NCI-H1436 treated with DMSO at 0.1 percent for 48 hours (cell line): ENCODE measurements at regions not wholly inside any gene's neighbourhood (a gene's known extent, or its start where the extent isn't known, plus 50 kb on each side); places are given as distances from the start of the nearest gene placed in this dataset.
"Not testable (repeated sequence)": the region's sequence is repeated elsewhere in the genome, so short reads cannot be mapped to it uniquely, and the experiment has no call there.

Experiments
- DNase-seq: peaks from one replicate; lab custom pipeline; 2025; lab: John Stamatoyannopoulos, UW

DNA sequence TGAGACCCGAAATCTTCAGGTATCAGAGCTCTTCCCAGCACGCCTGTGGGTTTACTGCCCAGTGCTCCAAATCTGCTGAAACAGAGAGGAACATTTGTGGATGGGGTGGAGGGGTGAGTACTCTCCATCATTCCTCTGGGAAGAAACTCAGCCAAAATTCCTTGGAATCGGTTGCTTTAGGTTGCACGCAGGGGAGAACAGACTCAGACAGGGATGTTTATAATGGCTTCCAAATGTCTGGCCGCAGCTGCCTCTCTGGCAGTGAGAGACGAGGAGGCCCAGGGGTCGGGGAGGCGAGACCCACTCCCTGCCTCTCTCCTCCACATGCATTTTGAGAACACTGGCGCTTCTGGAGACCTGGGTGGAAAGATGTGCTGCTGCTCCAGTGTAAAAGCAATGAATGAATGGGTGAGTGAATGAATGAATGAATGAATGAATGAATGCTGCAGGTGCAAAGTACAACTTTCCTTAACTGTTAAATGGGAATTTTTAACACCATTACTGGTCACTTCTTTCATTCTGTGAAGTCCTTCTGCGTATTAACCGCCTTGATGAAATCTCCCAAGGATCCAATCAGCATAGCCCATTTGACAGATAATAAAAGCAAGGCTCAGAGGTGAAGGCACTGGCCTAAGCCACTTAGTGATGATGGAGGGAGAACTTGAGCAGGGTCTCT is 437.4 kb downstream of the MIAT start:
- no peak for DNase-seq

- no peak for DNase-seq
Observed at GRCh38 chr22:27097506-27097905, 440.1 kb downstream of the MIAT start.

DNA sequence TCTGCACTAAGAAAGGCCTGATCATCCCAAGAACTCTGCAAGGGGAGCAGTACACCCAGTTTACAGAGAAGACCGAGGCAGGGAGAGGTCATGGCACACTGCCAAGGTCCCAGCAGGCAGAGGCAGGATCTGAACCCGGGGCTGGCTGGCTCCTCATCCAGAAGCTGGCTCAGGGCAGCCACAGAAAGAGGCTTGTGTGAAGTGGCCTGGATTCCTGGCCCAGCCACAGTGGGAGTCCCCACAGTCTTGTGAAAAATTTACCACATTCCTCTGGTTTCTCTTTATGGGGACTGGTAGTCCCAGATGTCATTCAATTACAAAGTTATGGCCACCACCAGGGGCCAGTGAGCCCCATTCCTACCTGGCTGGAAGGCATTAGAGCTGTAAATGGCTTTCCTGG is 440.5 kb downstream of the MIAT start:
- DNase-seq: no peak

GRCh38 chr22:27099946-27100722 is 442.7 kb downstream of the MIAT start:
- no peak for DNase-seq

GRCh38 chr22:27100789-27101188 is 443.4 kb downstream of the MIAT start:
- no peak for DNase-seq

- no peak for DNase-seq
Observed at GRCh38 chr22:27101288-27101687, 443.9 kb downstream of the MIAT start.

- DNase-seq: no peak
Observed at GRCh38 chr22:27104449-27104848, 447.1 kb downstream of the MIAT start.

DNA sequence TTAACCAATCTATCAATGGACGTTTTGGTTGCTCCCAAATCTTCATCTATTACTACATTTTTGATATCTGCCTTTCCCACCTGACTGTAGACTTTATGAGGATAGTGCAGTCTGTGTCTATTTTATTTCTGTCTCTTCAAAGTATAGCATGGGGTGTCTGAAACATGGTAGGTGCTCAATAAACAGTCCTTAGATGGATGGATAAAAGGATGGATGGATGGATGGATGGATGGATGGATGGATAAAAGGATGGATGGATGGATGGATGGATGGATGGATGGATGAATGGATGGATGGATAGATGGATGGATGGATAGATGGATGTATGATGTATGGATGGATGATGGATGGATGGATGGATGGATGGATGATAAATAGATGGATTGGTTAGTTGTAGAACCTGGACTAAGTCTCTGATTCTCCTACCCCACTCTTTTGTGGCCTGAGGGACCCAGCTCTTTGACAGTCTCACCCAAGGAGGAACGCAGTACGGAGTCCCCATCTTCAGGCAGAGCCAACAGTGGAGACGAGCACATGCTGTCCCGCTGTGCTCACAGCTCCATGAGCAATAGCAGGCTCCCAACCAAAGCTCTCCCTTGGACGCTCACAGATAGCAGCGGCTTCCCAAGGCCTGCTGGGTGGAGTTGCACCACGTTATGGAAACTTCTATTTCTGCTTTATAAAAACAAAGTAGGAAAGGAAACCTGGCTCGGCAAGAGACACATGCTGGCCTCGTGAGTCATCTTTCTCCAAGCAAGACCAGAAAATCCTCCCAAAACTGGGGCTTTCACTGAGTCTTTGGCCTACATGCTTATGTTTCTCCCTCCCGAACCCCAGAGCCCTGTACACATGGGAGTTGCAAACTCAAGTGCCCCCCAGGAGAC is 448.0 kb downstream of the MIAT start:
- no peak for DNase-seq

GRCh38 chr22:27106985-27107384 is 449.6 kb downstream of the MIAT start:
- DNase-seq: no peak

- DNase-seq: no peak
Observed at GRCh38 chr22:27107386-27107785, 450.0 kb downstream of the MIAT start.

- no peak for DNase-seq
Observed at GRCh38 chr22:27107824-27108223, 450.4 kb downstream of the MIAT start.

- DNase-seq: no peak
Observed at GRCh38 chr22:27108425-27109114, 451.2 kb downstream of the MIAT start.

GRCh38 chr22:27109406-27109805 is 452.0 kb downstream of the MIAT start:
- not testable (repeated sequence) for DNase-seq

DNA sequence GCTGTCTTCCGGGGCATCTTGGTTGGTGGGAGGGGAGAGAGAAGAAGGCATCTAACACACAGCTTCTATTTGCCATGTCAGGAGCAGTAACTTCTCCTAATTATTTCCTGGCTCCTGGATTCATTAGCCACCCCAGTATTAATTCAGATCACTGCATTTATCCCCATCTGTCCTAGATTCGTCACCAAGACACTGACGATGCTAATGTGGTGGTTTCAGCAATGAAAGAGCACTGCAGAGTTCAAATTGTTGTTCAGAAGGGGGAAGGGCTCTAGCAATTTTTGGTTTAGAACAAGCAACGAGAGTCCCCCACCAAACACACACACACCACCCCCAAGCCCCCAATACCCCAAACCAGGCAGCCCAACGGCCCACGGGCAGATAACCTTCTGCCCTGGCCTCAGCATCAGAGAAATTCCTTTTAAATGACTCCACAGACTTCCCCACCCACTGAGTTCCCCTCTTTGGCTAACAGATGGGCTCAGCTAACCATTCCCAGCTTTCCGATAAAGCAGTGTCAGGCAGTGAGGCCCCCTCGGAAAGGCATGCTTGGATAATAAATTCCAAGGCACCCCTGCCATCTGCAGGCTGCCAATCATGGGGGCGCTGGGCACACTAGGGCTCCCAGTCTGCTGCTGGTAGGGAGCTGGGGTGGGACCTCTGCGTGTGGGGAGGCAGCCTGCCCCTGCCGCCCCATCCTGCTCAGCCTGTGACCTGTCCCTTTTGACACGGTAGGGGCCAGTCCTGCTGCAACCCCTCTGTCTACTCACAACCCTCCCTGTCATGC is 453.5 kb downstream of the MIAT start:
- DNase-seq: no peak

DNA sequence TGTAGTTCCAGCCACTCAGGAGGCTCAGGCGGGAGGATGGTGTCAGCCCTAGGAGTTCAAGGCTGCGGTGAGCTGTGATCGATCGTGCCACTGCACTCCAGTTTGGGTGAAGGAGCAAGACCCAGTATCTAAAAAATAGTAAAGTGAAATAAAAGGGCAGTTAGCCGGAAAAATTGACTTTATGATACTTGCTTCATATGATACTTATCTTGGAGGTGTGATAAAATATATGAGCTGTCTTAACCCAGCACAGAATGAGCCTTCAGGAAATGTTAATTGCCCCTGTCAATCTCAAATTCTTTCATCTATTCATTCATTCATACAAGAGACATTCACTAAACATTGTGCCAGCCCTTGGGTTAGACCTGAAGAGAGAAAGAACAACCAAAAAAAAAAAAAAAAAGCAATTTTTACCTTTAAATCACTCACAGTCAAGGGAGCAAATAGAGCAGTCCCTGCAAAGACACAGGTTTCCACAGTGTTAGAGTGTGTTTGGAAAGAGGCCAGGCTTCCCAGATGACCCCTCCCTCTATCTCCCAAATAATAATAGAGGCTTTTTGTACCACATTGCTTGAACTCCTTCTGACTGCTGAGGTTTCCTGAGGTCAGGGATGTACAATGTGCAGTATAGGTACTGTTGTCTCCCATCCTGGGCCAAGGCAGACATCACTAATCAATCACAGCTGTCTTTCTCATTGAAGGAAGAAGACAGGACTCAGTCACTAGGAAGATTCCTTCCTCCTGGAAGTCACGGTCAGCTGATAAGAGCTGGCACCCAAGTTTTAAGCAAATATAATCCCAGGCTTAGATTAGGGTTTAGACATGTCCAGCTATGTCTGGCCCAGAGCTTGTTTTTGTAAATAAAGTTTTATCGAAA is 454.6 kb downstream of the MIAT start:
- DNase-seq: no peak

GRCh38 chr22:27113211-27113635 is 455.8 kb downstream of the MIAT start:
- DNase-seq: no peak

DNA sequence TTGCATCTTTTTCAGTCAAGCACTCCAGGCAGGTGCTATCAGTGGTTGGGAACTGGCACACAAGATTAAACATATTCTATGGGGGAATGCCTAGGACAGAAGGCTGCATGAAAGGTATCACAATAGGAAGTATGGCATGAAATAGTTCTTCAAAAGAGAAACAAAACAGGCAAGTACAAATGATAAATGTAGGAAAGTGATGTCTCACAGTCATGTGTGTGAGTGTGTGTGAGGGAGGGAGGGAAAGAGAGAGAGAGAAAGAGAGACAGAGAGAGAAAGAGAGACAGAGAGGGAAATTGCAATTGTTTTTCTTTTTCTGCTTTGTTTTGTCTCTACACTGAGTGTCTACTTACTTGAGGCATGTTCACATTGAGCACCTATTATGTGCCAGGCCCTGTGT is 456.3 kb downstream of the MIAT start:
- DNase-seq: no peak

DNA sequence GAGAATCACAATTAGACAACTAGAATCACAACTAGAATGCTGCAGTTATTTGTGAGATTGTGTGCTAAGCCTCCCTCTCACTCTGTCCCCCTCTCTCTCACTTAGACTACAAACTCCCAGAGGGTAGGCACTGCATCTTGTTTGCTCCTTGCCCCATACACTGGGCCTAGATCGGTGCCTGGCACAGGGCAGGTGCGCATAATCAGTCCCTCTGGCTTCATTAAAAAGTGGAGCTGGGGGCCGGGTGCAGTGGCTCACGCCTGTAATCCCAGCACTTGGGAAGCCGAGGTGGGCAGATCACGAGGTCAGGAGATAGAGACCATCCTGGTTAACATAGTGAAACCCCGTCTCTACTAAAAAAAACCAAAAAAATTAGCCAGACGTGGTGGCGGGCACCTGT is 456.8 kb downstream of the MIAT start:
- DNase-seq: no peak

- no peak for DNase-seq
Observed at GRCh38 chr22:27115410-27115809, 458.0 kb downstream of the MIAT start.

- no peak for DNase-seq
Observed at GRCh38 chr22:27115816-27116256, 458.4 kb downstream of the MIAT start.
